Activated T-cell treated with anti-CD3 and anti-CD28 coated beads, Interleukin-2, amount 50 U/mL, for 4 hours (primary cell): ENCODE measurements at regions not wholly inside any gene's neighbourhood (a gene's known extent, or its start where the extent isn't known, plus 50 kb on each side); places are given as distances from the start of the nearest gene placed in this dataset.

Experiments used
- ATAC-seq, 2 donors: fragments of 200-7000 bp; cut with Tn5 transposase; one replicate each; pipeline ENCODE4 v1.10.0; 2021
- DNase-seq: peaks from one replicate; pipeline ENCODE4 v3.0.0-alpha.2; 2020
- H3K27me3 Mint-ChIP-seq: one replicate; pipeline ENCODE4 v1.8.0; 2021; ENCODE audit warnings: low read depth, mixed read lengths
- H3K36me3 Mint-ChIP-seq: one replicate; pipeline ENCODE4 v1.8.0; 2022; ENCODE audit warnings: mixed read lengths; ENCODE audit not compliant: insufficient read depth
- H3K4me1 Mint-ChIP-seq: one replicate; pipeline ENCODE4 v1.8.0; 2021; ENCODE audit warnings: low read depth, mixed read lengths
- H3K4me3 Mint-ChIP-seq: one replicate; pipeline ENCODE4 v1.8.0; 2021; ENCODE audit warnings: mild to moderate bottlenecking, moderate library complexity, mixed read lengths
- H3K9me3 Mint-ChIP-seq: one replicate; pipeline ENCODE4 v1.8.0; 2021; ENCODE audit warnings: mixed read lengths

DNA sequence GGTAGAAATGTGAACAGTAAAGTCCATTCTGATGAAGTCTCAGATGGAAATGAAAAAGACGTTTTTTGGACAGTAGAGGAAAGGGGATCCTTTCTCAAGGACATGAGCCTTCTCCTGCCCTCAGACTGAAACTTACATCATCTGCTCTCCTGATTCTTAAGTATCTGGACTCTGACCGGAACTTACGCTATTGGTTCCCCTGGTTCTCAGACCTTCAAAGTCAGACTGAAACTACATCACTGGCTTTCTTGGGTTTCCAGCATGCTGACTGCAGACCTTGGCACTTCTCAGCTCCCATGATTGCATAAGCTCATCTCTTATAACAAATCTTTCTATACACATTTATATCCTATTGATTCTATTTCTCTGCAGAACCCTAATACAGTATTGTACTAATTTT is 291.0 kb downstream of the SNAPC1 start:
- Mint-ChIP-seq H3K4me3 (no peak overlapping the region), H3K4me1 (no peaks in the 10 kb centered on the region), H3K27me3 (peaks cover 8% of the 10 kb centered on the region), H3K9me3 (peaks cover 4% of the 10 kb centered on the region), H3K36me3 (no peaks in the 10 kb centered on the region)
- ATAC-seq, result no peak
- no peak for DNase-seq

DNA sequence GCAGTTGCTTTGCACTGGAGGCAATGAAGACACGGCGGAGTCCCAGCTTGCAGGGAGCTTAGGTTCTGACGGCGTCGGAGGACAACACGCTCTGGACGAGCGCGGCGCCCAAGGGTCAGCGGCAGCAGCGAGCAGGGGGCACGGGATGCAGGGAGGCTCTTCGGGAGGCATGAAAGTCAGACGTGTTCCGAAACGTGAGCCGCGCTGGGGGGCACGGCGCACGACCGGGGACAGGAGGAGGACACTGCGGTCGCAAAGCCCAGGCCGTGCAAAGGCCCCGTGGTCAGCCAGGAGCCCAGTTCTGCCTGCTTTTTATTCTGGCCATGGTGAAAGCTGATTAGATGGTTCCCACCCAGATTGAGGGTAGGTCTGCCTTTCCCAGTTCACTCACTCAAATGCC is 294.6 kb downstream of the SNAPC1 start:
- Mint-ChIP-seq H3K27me3 (peaks cover 7% of the 10 kb centered on the region), H3K4me1 (no peaks in the 10 kb centered on the region), H3K4me3 (no peak overlapping the region), H3K36me3 (no peaks in the 10 kb centered on the region), H3K9me3 (no peaks in the 10 kb centered on the region)
- DNase-seq, result no peak
- ATAC-seq, result no peak

DNA sequence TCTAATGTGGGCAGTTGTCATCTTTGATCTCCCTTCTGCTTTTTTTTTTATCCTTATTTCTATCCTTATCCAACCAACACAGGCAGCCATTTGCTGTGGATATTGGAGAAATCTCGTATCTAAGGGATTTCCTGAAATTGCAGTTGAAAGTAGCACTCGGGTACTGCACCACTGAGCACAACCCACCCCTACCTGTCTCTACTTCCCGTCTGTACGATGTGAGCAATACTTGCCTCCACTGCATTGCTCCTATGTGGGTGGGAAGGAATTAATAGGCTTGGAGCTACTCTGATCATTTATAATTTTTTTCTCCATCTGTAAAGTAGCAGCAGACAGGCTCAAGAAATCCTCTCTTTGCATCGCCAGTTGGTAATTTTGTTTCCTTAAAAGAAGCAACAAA is 300.4 kb downstream of the SNAPC1 start:
- no peaks in the 10 kb centered on the region for H3K9me3 Mint-ChIP-seq
- no peak for DNase-seq
- H3K36me3 Mint-ChIP-seq, result no peaks in the 10 kb centered on the region

DNA sequence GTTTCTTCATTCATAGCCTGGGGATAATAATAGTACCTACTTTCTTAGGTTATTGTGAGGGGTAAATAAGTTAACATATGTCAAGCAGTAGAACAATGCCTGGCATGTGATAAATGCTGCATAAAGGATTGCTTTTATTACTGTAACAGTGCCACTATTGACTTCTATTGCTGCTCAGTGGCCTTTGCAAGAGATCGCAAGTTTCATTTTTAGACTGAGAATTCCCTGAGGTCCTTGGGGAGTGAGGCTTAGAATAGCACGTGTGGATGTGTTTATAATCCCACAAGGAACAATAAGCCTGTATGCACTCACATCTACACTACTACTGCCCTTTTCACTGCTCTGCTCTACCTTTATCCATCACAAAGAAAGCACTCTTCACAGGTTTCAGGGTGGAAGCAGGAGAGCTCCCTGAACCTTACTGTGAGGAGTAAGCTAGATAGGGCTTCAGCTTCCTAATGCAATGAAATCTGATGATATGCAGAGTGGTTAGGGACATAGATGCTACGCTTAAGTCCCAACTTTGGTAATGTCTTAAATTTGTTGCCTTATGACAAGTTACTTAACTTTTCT is 302.6 kb downstream of the SNAPC1 start:
- Mint-ChIP-seq H3K27me3 (peaks cover 22% of the 10 kb centered on the region), H3K9me3 (no peaks in the 10 kb centered on the region), H3K4me1 (no peaks in the 10 kb centered on the region), H3K36me3 (no peaks in the 10 kb centered on the region), H3K4me3 (no peak overlapping the region)
- DNase-seq, result no peak
- no peak for ATAC-seq

More for the DNA sequence above, 300.4 kb downstream of the SNAPC1 start:
- H3K4me1 Mint-ChIP-seq, result no peaks in the 10 kb centered on the region
- no peak overlapping the region for H3K4me3 Mint-ChIP-seq
- peaks cover 22% of the 10 kb centered on the region for H3K27me3 Mint-ChIP-seq
- ATAC-seq, result no peak

DNA sequence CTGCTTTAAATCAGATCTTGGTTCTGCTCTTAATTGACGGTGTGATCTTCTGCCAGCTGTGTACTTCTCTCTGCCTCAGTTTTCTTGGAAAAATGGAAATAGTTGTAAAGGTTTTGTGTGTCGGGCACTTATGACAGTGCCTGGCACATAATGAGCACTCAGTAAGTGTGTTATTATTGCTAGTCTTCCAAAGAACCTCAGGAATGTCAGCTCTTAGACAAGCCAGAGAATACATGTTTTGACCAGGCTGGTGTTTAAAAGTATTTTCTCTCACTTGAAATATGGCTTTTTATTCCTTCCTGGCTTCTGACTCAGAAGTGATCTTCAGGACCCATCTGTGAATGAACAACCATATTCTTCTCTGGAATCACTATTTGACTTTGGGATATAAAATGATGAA is 304.1 kb downstream of the SNAPC1 start:
- H3K4me3 Mint-ChIP-seq, result no peak overlapping the region

DNA sequence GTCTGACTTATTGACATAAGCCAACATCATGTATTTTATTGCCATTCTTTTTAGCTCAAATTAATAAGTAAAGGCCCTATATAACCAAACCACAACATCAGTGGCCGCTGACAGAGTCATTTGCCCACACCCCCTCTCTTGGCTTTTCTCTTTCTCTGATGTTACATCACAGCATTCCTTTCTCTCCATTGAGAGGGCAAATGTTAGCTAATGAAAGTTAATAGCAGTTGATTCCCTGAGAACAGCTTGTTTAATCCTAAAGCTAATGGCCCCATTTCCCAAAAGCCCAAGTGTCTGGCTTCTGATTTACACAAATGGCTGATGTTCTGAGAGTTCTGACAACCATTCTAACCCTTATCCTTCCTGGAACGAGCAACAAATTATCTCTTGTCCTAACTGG is 308.8 kb downstream of the SNAPC1 start:
- no peaks in the 10 kb centered on the region for H3K9me3 Mint-ChIP-seq
- no peak for DNase-seq
- H3K4me1 Mint-ChIP-seq, result no peaks in the 10 kb centered on the region
- no peak for ATAC-seq
- H3K36me3 Mint-ChIP-seq, result no peaks in the 10 kb centered on the region
- peaks cover 5% of the 10 kb centered on the region for H3K27me3 Mint-ChIP-seq
- H3K4me3 Mint-ChIP-seq, result no peak overlapping the region

More for the DNA sequence above, 304.1 kb downstream of the SNAPC1 start:
- ATAC-seq (no peak), DNase-seq (no peak)
- Mint-ChIP-seq H3K4me1 (no peaks in the 10 kb centered on the region), H3K27me3 (peaks cover 20% of the 10 kb centered on the region), H3K9me3 (no peaks in the 10 kb centered on the region), H3K36me3 (no peaks in the 10 kb centered on the region)

DNA sequence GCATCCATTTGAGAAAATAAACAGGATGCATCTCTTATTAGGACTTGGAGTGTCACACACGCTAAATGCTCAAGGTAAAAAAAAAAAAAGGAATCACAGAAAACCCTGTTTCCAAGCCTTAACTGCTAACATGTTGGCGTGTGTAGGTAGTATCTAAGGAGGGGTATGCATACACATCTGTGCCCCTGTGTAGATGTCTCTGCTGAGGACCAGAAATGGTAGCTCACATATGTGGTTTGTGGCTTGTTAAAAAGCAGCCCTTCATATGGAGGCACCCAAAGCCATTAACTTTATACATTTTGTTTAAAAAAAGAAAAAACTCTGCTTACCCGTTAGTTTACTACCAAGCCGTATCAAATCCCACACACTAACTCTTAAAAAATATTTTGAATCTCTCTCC is 314.1 kb downstream of the SNAPC1 start:
- Mint-ChIP-seq H3K9me3 (no peaks in the 10 kb centered on the region), H3K36me3 (no peaks in the 10 kb centered on the region), H3K4me3 (no peak overlapping the region), H3K4me1 (peaks cover 25% of the 10 kb centered on the region), H3K27me3 (no peaks in the 10 kb centered on the region)
- DNase-seq, result no peak
- no peak for ATAC-seq

DNA sequence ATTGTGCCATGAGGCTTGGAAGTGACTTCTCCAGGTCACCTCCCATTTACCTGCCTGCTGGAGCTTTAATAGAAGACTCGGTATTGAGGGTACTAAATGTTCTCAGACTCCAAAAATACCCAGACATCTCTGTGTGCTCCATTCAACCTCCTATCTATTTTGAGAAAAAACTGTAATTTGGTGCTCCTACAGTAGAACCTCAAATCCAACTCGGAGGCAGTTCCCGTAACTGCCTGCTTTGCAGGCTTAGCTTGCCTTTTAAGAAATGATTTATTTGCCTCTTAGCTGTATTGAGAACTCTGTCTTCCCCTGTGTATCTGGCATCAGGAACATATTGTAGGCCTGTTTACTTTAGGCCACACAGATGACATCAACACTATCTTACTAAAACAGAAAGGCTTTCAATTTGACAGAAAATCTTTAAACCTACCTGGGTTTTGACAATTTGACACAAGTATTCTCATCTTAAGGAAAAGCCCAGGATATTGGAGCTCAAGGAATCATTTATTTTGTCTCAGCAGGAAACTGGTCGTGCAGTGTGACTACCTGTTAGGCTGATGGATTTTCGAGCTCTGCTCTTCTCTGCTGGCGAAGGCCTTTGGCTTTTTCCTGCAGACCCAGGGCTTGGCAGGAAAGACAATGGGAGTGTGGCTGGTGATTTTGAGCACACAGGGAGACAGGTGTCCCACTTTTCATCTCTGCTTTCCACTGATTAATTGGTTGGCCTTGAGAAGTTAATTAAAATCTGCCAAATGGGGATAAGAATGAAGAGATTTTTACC is 314.8 kb downstream of the SNAPC1 start:
- H3K27me3 Mint-ChIP-seq, result no peaks in the 10 kb centered on the region
- ATAC-seq (no peak), DNase-seq (no peak)
- peaks cover 32% of the 10 kb centered on the region for H3K4me1 Mint-ChIP-seq
- H3K36me3 Mint-ChIP-seq, result no peaks in the 10 kb centered on the region
- H3K9me3 Mint-ChIP-seq, result no peaks in the 10 kb centered on the region
- no peak overlapping the region for H3K4me3 Mint-ChIP-seq

DNA sequence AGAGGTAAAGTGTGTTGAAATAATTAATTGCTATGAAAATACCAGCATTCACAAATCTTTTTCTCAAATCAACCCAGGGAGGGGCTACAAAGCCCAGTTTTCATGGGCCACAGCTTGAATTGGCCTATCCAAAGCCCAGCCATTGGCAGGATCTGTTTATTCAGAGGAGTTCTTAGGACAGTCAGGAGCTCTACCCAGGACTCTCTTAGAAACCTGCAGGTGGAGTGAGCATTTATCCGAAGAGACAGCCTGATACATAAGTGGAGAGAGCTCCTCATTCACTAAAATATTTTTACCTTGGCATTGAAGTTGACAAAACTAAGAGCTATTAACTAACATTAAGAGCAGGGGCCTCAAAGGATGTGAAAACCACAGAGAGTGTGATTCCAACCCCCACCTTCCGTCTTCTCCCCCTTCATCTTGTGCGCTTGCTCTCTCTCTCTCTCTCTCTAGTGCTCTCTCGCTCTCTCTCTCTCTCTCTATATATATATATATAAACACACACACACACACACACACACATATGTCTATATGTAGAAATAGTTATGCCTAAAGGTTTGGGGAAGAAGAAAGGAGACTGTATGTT is 315.5 kb downstream of the SNAPC1 start:
- ATAC-seq, result peak in 1 of 2 donors; percentile 30
- DNase-seq, result no peak
- no peak overlapping the region for H3K4me3 Mint-ChIP-seq
- no peaks in the 10 kb centered on the region for H3K9me3 Mint-ChIP-seq
- H3K27me3 Mint-ChIP-seq, result no peaks in the 10 kb centered on the region
- H3K4me1 Mint-ChIP-seq, result peaks cover 36% of the 10 kb centered on the region
- H3K36me3 Mint-ChIP-seq, result no peaks in the 10 kb centered on the region

DNA sequence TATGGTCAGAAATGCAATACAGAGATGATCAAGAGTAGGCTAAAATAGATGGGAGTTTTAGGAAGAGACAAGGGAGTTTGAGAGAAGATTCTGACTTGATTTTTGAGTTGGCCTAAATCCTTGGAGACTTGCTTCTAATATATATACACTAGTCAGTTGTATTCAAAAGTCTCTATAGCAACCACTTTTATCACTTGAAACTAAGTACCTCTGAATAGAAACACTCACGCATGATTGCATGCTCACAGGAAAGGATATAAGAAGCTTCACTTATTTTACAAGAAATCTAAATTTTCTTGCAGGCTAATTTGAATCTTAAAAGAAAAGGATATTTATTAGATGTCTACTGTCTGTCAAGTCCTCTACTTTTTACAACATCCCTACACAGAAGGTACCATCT is 316.8 kb downstream of the SNAPC1 start:
- H3K4me3 Mint-ChIP-seq, result no peak overlapping the region
- no peaks in the 10 kb centered on the region for H3K27me3 Mint-ChIP-seq
- no peaks in the 10 kb centered on the region for H3K36me3 Mint-ChIP-seq
- DNase-seq (no peak), ATAC-seq (no peak)
- peaks cover 36% of the 10 kb centered on the region for H3K4me1 Mint-ChIP-seq
- no peaks in the 10 kb centered on the region for H3K9me3 Mint-ChIP-seq

DNA sequence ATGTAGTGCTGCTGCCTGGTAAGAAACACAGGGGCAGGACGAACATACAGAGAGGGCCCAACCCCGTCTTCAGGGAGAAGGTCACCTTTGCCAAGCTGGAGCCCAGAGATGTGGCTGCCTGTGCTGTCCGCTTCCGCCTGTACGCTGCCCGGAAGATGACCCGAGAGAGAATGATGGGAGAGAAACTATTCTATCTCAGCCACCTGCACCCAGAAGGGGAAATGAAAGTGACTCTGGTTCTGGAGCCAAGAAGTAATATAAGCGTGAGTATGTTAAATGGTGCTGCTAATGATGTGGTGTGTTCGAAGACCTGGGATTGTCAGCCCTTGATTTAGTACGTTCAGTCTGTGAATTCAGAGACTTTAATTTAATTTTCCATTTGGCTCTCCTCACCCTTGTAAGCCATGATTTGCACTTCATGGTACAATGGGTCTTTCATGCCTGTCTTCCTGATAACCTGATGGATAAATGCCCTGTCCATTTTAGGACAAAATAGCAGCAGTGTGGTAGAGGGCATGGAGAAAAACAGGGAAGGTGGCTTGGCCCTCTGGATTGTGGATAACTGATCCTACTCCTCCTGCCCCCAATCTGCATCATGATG is 318.9 kb downstream of the SNAPC1 start:
- Mint-ChIP-seq H3K9me3 (peaks cover 9% of the 10 kb centered on the region), H3K27me3 (no peaks in the 10 kb centered on the region), H3K36me3 (no peaks in the 10 kb centered on the region), H3K4me1 (peaks cover 36% of the 10 kb centered on the region), H3K4me3 (no peak overlapping the region)
- ATAC-seq (no peak), DNase-seq (no peak)

DNA sequence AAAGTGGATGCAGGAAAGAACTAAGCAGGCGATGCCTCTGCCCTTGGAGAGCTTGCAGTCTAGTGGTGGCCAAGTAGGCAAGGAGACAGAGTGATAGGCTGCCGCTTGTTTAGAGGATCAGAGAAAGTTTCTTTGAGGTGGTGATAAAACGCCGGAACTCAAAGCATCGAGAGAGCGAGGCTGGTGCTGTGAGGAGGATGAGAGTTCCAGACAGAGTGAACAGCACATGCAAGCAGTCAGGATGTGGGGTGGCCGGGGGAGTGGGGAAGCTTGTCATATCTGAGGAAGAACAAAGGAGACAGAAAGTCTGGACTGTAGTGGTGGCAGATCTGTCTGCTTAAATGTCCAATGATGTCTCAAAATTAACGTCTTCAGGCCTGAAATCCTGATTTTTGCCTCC is 319.7 kb downstream of the SNAPC1 start:
- peaks cover 30% of the 10 kb centered on the region for H3K4me1 Mint-ChIP-seq
- no peak for DNase-seq
- H3K27me3 Mint-ChIP-seq, result peaks cover under 1% of the 10 kb centered on the region
- ATAC-seq, result no peak
- peaks cover 9% of the 10 kb centered on the region for H3K9me3 Mint-ChIP-seq
- H3K4me3 Mint-ChIP-seq, result no peak overlapping the region
- no peaks in the 10 kb centered on the region for H3K36me3 Mint-ChIP-seq

DNA sequence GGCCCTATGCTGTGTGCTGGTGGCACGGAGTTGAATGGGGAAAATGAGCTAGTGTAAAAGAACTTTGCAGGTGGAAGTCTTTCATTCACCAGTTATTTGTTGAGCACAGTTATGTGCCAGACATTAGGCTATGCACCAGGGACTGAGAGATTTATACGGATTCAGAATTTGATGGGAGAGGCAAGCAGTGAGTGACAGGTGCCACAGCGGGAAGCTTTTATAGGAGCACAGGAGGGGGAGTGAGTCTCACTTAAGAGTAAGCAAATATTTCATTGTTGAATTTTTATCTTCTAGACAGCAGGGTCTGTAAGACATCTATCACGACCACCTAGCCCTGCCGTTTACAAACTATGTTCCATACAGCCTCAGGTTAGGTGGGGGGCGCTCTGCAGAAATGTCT is 320.6 kb downstream of the SNAPC1 start:
- no peak for ATAC-seq
- H3K4me3 Mint-ChIP-seq, result no peak overlapping the region
- DNase-seq, result no peak
- peaks cover 9% of the 10 kb centered on the region for H3K9me3 Mint-ChIP-seq
- H3K36me3 Mint-ChIP-seq, result no peaks in the 10 kb centered on the region
- H3K27me3 Mint-ChIP-seq, result peaks cover 2% of the 10 kb centered on the region
- H3K4me1 Mint-ChIP-seq, result peaks cover 22% of the 10 kb centered on the region

DNA sequence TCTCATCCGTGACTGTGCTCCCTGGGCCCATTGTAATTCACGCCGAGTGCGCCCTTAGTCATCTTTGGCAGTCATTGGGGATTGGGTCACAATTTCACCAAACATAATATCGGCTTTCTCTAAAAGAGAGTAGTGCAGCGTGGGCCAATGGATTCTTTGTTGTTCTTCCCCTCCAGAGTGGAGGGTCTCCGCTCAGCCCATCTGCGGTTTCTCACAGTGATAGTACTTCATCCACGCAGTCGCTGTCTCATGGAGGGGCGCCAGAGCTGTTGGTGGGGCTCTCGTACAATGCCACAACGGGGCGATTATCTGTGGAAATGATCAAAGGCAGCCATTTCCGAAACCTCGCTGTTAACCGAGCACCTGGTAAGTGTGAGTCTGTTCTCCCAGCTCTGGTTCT is 321.8 kb downstream of the SNAPC1 start:
- ATAC-seq, result no peak
- H3K9me3 Mint-ChIP-seq, result peaks cover 9% of the 10 kb centered on the region

DNA sequence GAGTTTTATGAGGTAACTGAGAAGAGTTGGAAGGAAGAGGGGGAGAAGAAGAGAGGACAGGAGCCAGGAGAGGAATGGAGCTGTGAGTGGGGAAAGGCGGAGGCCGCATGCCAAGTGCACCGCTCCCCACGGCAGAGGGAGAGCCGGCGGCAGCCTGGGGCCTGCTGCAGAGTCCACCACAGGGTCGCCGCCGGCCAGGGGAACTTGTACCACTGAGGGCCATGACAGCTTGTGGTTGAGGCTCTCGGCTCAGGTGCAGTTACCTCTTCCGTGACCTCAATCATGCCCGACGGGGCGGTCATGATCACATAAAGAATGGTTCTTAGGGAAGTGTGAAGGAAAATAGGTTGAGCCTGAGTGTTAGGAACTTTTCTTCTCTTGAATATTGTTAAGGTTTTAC is 325.0 kb downstream of the SNAPC1 start:
- Mint-ChIP-seq H3K9me3 (peaks cover 19% of the 10 kb centered on the region), H3K27me3 (peaks cover 8% of the 10 kb centered on the region), H3K4me3 (no peak overlapping the region), H3K36me3 (no peaks in the 10 kb centered on the region), H3K4me1 (peaks cover 3% of the 10 kb centered on the region)
- ATAC-seq, result no peak
- no peak for DNase-seq

More for the DNA sequence above, 321.8 kb downstream of the SNAPC1 start:
- peaks cover 12% of the 10 kb centered on the region for H3K4me1 Mint-ChIP-seq
- H3K4me3 Mint-ChIP-seq, result no peak overlapping the region
- peaks cover 2% of the 10 kb centered on the region for H3K27me3 Mint-ChIP-seq
- H3K36me3 Mint-ChIP-seq, result no peaks in the 10 kb centered on the region
- no peak for DNase-seq
